Tibial nerve (tissue), 4 donors: ENCODE measurements at regions not wholly inside any gene's neighbourhood (a gene's known extent, or its start where the extent isn't known, plus 50 kb on each side); places are given as distances from the start of the nearest gene placed in this dataset.

Experiments used
- DNase-seq, 2 donors: peaks; one replicate each; pipeline ENCODE4 v3.0.0-alpha.2; 2019; ENCODE audit warnings: low spot score in 2 of 2
- H3K27ac ChIP-seq, 4 donors: fragments of 200-600 bp; sonication (generic) in 3 of 4; one replicate each; pipeline ENCODE4 v1.5.1; 2017 to 2019; ENCODE audit warnings: mild to moderate bottlenecking in 1 of 4
- H3K27me3 ChIP-seq, 2 donors: fragments of 200-600 bp; sonication (generic) in 1 of 2; one replicate each; pipeline versions ENCODE4 v1.5.1 to v1.6.0; 2017 to 2019
- H3K36me3 ChIP-seq, 3 donors: fragments of 200-600 bp; sonication (generic); one replicate each; pipeline ENCODE4 v1.5.1; 2018 to 2019
- H3K4me1 ChIP-seq, 4 donors: fragments of 200-600 bp; sonication (generic) in 3 of 4; one replicate each; pipeline ENCODE4 v1.5.1; 2017 to 2019
- H3K4me3 ChIP-seq, 4 donors: fragments of 200-600 bp; sonication (generic) in 3 of 4; one replicate each; pipeline ENCODE4 v1.5.1; 2017 to 2019; ENCODE audit warnings: mild to moderate bottlenecking in 1 of 4, moderate library complexity in 1 of 4
- H3K9me3 ChIP-seq, 4 donors: fragments of 200-600 bp; sonication (generic) in 3 of 4; one replicate each; pipeline ENCODE4 v1.5.1; 2017 to 2019
- CTCF ChIP-seq, 5 experiments: fragments of 200-600 bp in 3 of 5; fragments of 450-650 bp in 2 of 5; sonication (generic) in 3 of 5; IDR thresholded peaks; one replicate each; pipeline ENCODE4 v1.5.1; 2016 to 2019; ENCODE audit warnings: antibody characterized with exemption in 5 of 5, mild to moderate bottlenecking in 3 of 5, moderate library complexity in 2 of 5
- EP300 ChIP-seq, 2 donors: sonication (generic); formaldehyde crosslinking; IDR thresholded peaks; one replicate each; pipeline ENCODE4 v1.6.1; 2017; ENCODE audit warnings: antibody characterized with exemption in 2 of 2, mild to moderate bottlenecking in 1 of 2
- POLR2A ChIP-seq, 2 donors: fragments of 450-650 bp; IDR thresholded peaks; one replicate each; pipeline ENCODE4 v1.6.1; 2017; ENCODE audit warnings: antibody characterized with exemption in 2 of 2, mild to moderate bottlenecking in 2 of 2, moderate library complexity in 2 of 2
- WGBS, 2 donors: methylation state at CpG; one replicate each; pipeline ENCODE4 v1.1.5; 2018; 5-methylcytosine and 5-hydroxymethylcytosine counted together

DNA sequence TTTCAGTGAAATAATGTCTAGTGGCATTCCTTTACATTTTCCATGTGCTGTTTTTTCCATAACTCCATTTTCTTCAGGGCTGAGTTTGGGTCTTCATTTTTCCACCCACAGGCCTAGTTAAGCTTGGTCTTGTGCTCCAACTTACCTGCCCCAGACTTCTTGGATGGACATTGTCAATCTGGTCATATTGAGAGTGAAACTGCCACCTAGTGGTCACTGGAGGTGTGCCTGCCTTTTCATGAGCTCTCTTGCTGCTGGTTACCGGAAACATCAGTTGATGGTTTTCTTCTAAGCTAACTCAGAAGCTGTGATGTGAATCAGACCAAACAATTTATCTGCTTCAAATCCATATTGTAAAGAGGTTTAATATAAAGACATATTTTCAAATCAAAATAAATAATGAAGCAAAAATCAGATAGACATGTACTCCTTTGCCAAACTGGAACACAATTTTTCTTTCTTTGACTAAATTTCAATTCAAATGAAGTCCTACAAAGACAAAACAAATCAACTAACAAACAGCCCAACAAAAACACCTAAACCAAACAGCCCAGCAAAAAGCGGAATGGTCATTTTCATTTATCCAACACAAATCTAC is 135.1 kb upstream of the RASGRP1 start:
- H3K27ac ChIP-seq: no peak overlapping the region
- H3K4me3 ChIP-seq: no peak overlapping the region
- WGBS, 2 donors: 67 to 71% methylated on average over 2 of the region's 2 CpGs
- H3K27me3 ChIP-seq: no peaks in the 10 kb centered on the region
- no peaks in the 10 kb centered on the region for H3K9me3 ChIP-seq
- peak; percentile 35 to 82 for DNase-seq
- no peaks in the 10 kb centered on the region for H3K4me1 ChIP-seq
- TF ChIP-seq POLR2A (IDR thresholded peaks at IDR 0.05) (no peak), CTCF (IDR thresholded peaks at IDR 0.05) (peak; percentile 55 to 80 (median 76)), EP300 (IDR thresholded peaks at IDR 0.05) (no peak)
- H3K36me3 ChIP-seq: no peaks in the 10 kb centered on the region

DNA sequence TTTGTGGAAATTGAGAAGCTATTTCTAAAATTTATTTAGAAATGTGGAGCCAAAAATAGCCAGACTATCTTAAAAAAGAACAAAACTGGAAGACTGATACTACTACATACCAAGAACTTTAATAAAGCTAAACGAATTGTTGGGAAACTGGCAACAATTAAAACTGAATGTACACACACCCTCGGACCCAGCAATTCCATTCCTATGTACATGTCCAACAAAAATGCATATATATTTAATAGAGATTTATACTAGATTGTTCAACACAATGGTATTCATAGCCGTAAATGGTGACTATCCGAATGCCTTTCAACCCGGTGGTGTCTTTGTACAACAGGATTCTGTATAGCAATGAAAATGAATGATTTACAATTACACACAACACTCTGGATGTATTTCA is 136.5 kb upstream of the RASGRP1 start:
- Histone ChIP-seq H3K27me3 (no peaks in the 10 kb centered on the region), H3K27ac (no peak overlapping the region), H3K36me3 (no peaks in the 10 kb centered on the region), H3K4me1 (no peaks in the 10 kb centered on the region), H3K9me3 (no peaks in the 10 kb centered on the region), H3K4me3 (no peak overlapping the region)
- no peak for DNase-seq
- WGBS, 2 donors: 81% methylated on average over 5 of the region's 5 CpGs
- no peak for TF ChIP-seq EP300 (IDR thresholded peaks at IDR 0.05)
- no peak for TF ChIP-seq CTCF (IDR thresholded peaks at IDR 0.05)
- no peak for TF ChIP-seq POLR2A (IDR thresholded peaks at IDR 0.05)

DNA sequence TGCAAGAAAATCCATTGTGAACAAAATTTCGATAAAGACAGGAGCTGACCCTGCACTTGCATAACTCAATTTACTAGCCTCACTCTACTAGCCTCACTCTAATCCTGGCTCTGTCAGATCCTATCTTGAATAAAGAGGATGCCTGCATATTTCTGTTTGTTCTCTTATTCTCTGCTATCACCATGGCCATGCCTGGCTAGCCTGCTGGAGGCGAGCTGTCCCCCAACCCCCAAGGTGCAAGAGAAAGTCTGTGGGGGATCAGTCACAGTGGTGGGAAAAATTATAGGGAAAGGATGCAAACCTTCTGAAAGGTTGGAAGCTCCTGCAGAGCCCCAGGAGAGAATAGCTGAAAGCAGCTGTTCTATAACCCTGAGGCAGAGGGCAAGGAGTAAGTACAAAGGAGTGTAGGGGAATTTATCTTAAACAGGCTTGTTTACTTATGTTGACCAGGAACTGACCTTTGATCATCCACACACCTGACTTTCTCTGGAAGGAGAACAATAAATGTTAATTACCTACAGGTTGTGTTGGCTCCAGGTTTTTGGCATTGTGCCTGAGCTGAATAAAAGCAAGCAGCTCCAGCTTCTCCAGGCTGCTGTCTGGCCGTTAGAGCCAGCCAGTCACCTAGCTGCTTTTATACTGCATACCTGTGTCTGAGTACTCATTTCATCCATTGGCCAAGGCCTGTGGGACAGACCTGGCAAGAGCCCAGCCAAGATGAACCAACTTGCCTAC is 137.7 kb upstream of the RASGRP1 start:
- no peaks in the 10 kb centered on the region for H3K27me3 ChIP-seq
- no peaks in the 10 kb centered on the region for H3K36me3 ChIP-seq
- no peak for TF ChIP-seq EP300 (IDR thresholded peaks at IDR 0.05)
- no peak for TF ChIP-seq POLR2A (IDR thresholded peaks at IDR 0.05)
- no peak for TF ChIP-seq CTCF (IDR thresholded peaks at IDR 0.05)
- DNase-seq: no peak
- H3K27ac ChIP-seq: no peak overlapping the region
- no peaks in the 10 kb centered on the region for H3K4me1 ChIP-seq
- 54 to 68% methylated on average over 3 of the region's 3 CpGs for WGBS, 2 donors
- no peak overlapping the region for H3K4me3 ChIP-seq
- H3K9me3 ChIP-seq: no peaks in the 10 kb centered on the region

GRCh38 chr15:38705436-38706219 is 141.0 kb upstream of the RASGRP1 start:
- WGBS, 2 donors: 52 to 58% methylated on average over 11 of the region's 11 CpGs
- no peaks in the 10 kb centered on the region for H3K4me1 ChIP-seq
- TF ChIP-seq EP300 (IDR thresholded peaks at IDR 0.05): no peak
- no peak for TF ChIP-seq CTCF (IDR thresholded peaks at IDR 0.05)
- no peak for TF ChIP-seq POLR2A (IDR thresholded peaks at IDR 0.05)
- no peaks in the 10 kb centered on the region for H3K9me3 ChIP-seq
- H3K27ac ChIP-seq: no peak overlapping the region
- no peaks in the 10 kb centered on the region for H3K36me3 ChIP-seq
- no peak for DNase-seq
- H3K4me3 ChIP-seq: no peak overlapping the region
- no peaks in the 10 kb centered on the region for H3K27me3 ChIP-seq

DNA sequence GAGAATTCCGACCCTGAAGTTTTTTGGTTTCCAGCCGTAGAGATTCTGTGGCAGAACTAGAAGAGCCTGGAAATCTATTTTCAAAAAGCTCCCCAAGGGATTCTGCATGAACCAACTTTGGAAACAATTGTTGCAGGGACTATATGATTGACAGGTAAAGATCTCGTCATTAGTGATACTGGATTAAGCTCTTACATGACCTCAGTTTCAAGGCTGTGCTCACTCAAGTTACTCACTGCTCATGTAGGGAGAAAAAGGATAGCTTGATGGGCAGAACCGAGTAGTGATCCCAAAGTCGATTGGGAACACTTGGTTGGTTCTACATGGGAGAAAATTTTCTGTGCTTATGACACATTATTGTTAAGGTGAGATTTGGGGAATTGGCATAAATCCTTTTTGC is 142.3 kb upstream of the RASGRP1 start:
- Histone ChIP-seq H3K27me3 (no peaks in the 10 kb centered on the region), H3K4me1 (no peaks in the 10 kb centered on the region), H3K9me3 (no peaks in the 10 kb centered on the region), H3K36me3 (no peaks in the 10 kb centered on the region), H3K27ac (no peak overlapping the region), H3K4me3 (no peak overlapping the region)
- no peak for TF ChIP-seq CTCF (IDR thresholded peaks at IDR 0.05)
- no peak for TF ChIP-seq POLR2A (IDR thresholded peaks at IDR 0.05)
- no peak for TF ChIP-seq EP300 (IDR thresholded peaks at IDR 0.05)
- WGBS, 2 donors: 79 to 80% methylated on average over 5 of the region's 5 CpGs
- DNase-seq: no peak
